K562 (cell line): ENCODE measurements at regions not wholly inside any gene's neighbourhood (a gene's known extent, or its start where the extent isn't known, plus 50 kb on each side); places are given as distances from the start of the nearest gene placed in this dataset.

Experiments used
- ARNT ChIP-seq, 2 experiments: fragments of 450-650 bp; IDR thresholded peaks; 2 replicates each; pipeline ENCODE4 v1.6.1; 2016; ENCODE audit warnings: mild to moderate bottlenecking in 1 of 2
- ETV6 ChIP-seq, 3 experiments: fragments of 150-350 bp in 1 of 3; sonication (generic) in 1 of 3; formaldehyde crosslinking in 1 of 3; IDR thresholded peaks; 2 replicates each; pipeline versions ENCODE4 v1.6.1 to v1.8.0; 2014 to 2022; ENCODE audit warnings: borderline replicate concordance in 2 of 3, low read depth in 2 of 3, antibody characterized with exemption in 1 of 3, low read length in 1 of 3, mild to moderate bottlenecking in 1 of 3, missing genetic modification reagents in 1 of 3
- HMG20B ChIP-seq: fragments of 250-450 bp; sonication (Bioruptor Pico); IDR thresholded peaks from 2 replicates; pipeline ENCODE4 v1.5.0; 2021; ENCODE audit warnings: mild to moderate bottlenecking
- PTRF ChIP-seq: fragments of 450-650 bp; IDR thresholded peaks from 2 replicates; pipeline ENCODE4 v1.6.1; 2016; ENCODE audit warnings: mild to moderate bottlenecking, missing genetic modification characterization, missing compliant biosample characterization
- SAFB ChIP-seq: fragments of 200-400 bp; formaldehyde crosslinking; IDR thresholded peaks from 2 replicates; pipeline ENCODE4 v1.6.1; 2017; ENCODE audit warnings: low read depth, low read length, borderline replicate concordance
- SAFB2 ChIP-seq: fragments of 200-400 bp; formaldehyde crosslinking; IDR thresholded peaks from 2 replicates; pipeline ENCODE4 v1.6.1; 2018; ENCODE audit warnings: borderline replicate concordance, low read length, low read depth, moderate library complexity; ENCODE audit not compliant: severe bottlenecking
- SMAD3 ChIP-seq: fragments of 450-650 bp; formaldehyde crosslinking; conservative IDR thresholded peaks from 2 replicates; pipeline ENCODE4 v1.4.0; 2020; ENCODE audit warnings: mild to moderate bottlenecking
- TBP ChIP-seq: optimal IDR thresholded peaks from 2 replicates; pipeline ENCODE3; 2011; ENCODE audit warnings: low read depth, low read length, improper control_type of control experiment
- ZKSCAN1 ChIP-seq: fragments of 150-350 bp; IDR thresholded peaks from 2 replicates; pipeline ENCODE4 v1.6.1; 2016; ENCODE audit warnings: low read depth, low read length
- ZNF143 ChIP-seq: sonication (generic); formaldehyde crosslinking; IDR thresholded peaks from 2 replicates; pipeline ENCODE4 v1.9.0; 2022; ENCODE audit warnings: mild to moderate bottlenecking, missing genetic modification reagents
- ZNF146 ChIP-seq: IDR thresholded peaks from one replicate; pipeline ENCODE4 v1.6.1; 2018; ENCODE audit warnings: missing compliant biosample characterization; ENCODE audit not compliant: unreplicated experiment
- ZNF324 ChIP-seq: fragments of 250-450 bp; sonication (Bioruptor Pico); IDR thresholded peaks from 2 replicates; pipeline ENCODE4 v1.4.0; 2020; ENCODE audit warnings: mild to moderate bottlenecking
- ZNF444 ChIP-seq: fragments of 250-450 bp; sonication (Bioruptor Pico); IDR thresholded peaks from 2 replicates; pipeline ENCODE4 v1.4.0; 2020; ENCODE audit warnings: mild to moderate bottlenecking, moderate library complexity
- ZSCAN32 ChIP-seq: fragments of 450-650 bp; formaldehyde crosslinking; IDR thresholded peaks from 2 replicates; pipeline ENCODE4 v1.4.0; 2020; ENCODE audit warnings: mild to moderate bottlenecking, moderate library complexity
- TF ChIP-seq, protein P1 (sequence below), 2 experiments: IDR thresholded peaks; 2 replicates each; pipeline ENCODE4 v1.6.1; 2012; ENCODE audit warnings: improper control_type of control experiment in 2 of 2, low read depth in 2 of 2, low read length in 2 of 2, borderline replicate concordance in 1 of 2
- TF ChIP-seq, protein P2 (sequence below): fragments of 450-650 bp; IDR thresholded peaks from 2 replicates; pipeline ENCODE4 v1.6.1; 2016; ENCODE audit warnings: antibody characterized with exemption
- TF ChIP-seq, protein P3 (sequence below): fragments of 450-650 bp; formaldehyde crosslinking; IDR thresholded peaks from 2 replicates; pipeline ENCODE4 v1.4.0; 2020; ENCODE audit warnings: mild to moderate bottlenecking, moderate library complexity
- TF ChIP-seq, protein P4 (sequence below), 2 experiments: fragments of 200-800 bp in 1 of 2; sonication (Bioruptor generic) in 1 of 2; sonication (generic) in 1 of 2; formaldehyde crosslinking in 1 of 2; IDR thresholded peaks in 1 of 2; conservative IDR thresholded peaks in 1 of 2; 2 replicates each; pipeline versions ENCODE4 v1.5.0 to v1.6.1; 2016 to 2020; ENCODE audit warnings: missing compliant biosample characterization in 1 of 2, missing genetic modification characterization in 1 of 2, missing genetic modification reagents in 1 of 2
- TF ChIP-seq, protein P5 (sequence below): fragments of 250-450 bp; sonication (Bioruptor Pico); IDR thresholded peaks from 2 replicates; pipeline ENCODE4 v1.5.1; 2021; ENCODE audit warnings: mild to moderate bottlenecking
- TF ChIP-seq, protein P6 (sequence below): sonication (generic); formaldehyde crosslinking; IDR thresholded peaks from 2 replicates; pipeline ENCODE4 v1.9.0; 2022; ENCODE audit warnings: mild to moderate bottlenecking, missing genetic modification reagents

DNA sequence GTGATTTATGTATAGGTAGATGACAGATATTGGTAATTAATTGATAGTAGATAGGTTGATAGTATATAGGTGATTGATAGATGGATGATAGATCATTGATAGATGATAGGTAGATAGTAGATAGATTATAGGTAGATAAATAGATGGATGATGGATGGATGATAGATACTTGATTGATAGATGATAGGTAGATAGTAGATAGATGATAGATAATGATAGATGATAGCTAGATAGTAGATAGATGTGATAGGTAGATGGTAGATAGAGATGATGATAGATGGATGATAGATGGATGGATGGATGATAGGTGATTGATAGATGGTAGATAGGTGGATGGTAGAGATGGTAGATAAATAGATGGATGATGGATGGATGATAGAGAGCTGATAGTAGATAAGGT lies 62.0 kb upstream of the SAMD11 start (continued):
- TF ChIP-seq, protein P1, sequence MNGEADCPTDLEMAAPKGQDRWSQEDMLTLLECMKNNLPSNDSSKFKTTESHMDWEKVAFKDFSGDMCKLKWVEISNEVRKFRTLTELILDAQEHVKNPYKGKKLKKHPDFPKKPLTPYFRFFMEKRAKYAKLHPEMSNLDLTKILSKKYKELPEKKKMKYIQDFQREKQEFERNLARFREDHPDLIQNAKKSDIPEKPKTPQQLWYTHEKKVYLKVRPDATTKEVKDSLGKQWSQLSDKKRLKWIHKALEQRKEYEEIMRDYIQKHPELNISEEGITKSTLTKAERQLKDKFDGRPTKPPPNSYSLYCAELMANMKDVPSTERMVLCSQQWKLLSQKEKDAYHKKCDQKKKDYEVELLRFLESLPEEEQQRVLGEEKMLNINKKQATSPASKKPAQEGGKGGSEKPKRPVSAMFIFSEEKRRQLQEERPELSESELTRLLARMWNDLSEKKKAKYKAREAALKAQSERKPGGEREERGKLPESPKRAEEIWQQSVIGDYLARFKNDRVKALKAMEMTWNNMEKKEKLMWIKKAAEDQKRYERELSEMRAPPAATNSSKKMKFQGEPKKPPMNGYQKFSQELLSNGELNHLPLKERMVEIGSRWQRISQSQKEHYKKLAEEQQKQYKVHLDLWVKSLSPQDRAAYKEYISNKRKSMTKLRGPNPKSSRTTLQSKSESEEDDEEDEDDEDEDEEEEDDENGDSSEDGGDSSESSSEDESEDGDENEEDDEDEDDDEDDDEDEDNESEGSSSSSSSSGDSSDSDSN (IDR thresholded peaks at IDR 0.05; ENCODE audit: borderline replicate concordance in 1 of 2, low read depth in 2 of 2, low read length in 2 of 2): no peak
- TF ChIP-seq HMG20B (CRISPR knock-in tag): no peak
- TF ChIP-seq, protein P2, sequence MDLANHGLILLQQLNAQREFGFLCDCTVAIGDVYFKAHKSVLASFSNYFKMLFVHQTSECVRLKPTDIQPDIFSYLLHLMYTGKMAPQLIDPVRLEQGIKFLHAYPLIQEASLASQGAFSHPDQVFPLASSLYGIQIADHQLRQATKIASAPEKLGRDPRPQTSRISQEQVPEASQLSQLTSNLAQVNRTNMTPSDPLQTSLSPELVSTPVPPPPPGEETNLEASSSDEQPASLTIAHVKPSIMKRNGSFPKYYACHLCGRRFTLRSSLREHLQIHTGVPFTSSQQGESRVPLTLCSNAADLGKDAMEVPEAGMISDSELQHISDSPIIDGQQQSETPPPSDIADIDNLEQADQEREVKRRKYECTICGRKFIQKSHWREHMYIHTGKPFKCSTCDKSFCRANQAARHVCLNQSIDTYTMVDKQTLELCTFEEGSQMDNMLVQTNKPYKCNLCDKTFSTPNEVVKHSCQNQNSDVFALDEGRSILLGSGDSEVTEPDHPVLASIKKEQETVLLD: peak; percentile 93
- TF ChIP-seq ETV6 (IDR thresholded peaks at IDR 0.05; ENCODE audit: borderline replicate concordance in 1 of 2, low read depth in 2 of 2, low read length in 1 of 2): no peak
- TF ChIP-seq ETV6 (CRISPR knock-in tag; IDR thresholded peaks at IDR 0.05; ENCODE audit: borderline replicate concordance): no peak
- no peak for TF ChIP-seq ZNF143 (CRISPR knock-in tag)
- no peak for TF ChIP-seq SAFB2
- TF ChIP-seq, protein P3, sequence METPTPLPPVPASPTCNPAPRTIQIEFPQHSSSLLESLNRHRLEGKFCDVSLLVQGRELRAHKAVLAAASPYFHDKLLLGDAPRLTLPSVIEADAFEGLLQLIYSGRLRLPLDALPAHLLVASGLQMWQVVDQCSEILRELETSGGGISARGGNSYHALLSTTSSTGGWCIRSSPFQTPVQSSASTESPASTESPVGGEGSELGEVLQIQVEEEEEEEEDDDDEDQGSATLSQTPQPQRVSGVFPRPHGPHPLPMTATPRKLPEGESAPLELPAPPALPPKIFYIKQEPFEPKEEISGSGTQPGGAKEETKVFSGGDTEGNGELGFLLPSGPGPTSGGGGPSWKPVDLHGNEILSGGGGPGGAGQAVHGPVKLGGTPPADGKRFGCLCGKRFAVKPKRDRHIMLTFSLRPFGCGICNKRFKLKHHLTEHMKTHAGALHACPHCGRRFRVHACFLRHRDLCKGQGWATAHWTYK: no peak
- TF ChIP-seq SAFB: no peak
- TF ChIP-seq PTRF: no peak
- TF ChIP-seq ARNT (IDR thresholded peaks at IDR 0.05): 0 out of 4 replicates have a peak, but pooled peaks of 1 of the 2 experiments have one; percentile 42
- no peak for TF ChIP-seq ZKSCAN1
- TF ChIP-seq ZNF146 (CRISPR knock-in tag): no peak
- TF ChIP-seq ZNF324 (CRISPR knock-in tag): no peak
- TF ChIP-seq, protein P4, sequence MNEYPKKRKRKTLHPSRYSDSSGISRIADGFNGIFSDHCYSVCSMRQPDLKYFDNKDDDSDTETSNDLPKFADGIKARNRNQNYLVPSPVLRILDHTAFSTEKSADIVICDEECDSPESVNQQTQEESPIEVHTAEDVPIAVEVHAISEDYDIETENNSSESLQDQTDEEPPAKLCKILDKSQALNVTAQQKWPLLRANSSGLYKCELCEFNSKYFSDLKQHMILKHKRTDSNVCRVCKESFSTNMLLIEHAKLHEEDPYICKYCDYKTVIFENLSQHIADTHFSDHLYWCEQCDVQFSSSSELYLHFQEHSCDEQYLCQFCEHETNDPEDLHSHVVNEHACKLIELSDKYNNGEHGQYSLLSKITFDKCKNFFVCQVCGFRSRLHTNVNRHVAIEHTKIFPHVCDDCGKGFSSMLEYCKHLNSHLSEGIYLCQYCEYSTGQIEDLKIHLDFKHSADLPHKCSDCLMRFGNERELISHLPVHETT (CRISPR knock-in tag; conservative IDR thresholded peaks at IDR 0.05 in 1 of 2, IDR thresholded peaks at IDR 0.05 in 1 of 2): no peak
- TF ChIP-seq ZNF444 (CRISPR knock-in tag): no peak
- no peak for TF ChIP-seq ZSCAN32 (CRISPR knock-in tag)
- TF ChIP-seq, protein P5, sequence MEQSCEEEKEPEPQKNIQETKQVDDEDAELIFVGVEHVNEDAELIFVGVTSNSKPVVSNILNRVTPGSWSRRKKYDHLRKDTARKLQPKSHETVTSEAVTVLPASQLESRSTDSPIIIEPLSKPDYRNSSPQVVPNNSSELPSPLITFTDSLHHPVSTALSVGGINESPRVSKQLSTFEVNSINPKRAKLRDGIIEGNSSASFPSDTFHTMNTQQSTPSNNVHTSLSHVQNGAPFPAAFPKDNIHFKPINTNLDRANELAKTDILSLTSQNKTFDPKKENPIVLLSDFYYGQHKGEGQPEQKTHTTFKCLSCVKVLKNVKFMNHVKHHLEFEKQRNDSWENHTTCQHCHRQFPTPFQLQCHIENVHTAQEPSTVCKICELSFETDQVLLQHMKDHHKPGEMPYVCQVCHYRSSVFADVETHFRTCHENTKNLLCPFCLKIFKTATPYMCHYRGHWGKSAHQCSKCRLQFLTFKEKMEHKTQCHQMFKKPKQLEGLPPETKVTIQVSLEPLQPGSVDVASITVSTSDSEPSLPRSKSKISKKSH (CRISPR knock-in tag): no peak
- no peak for TF ChIP-seq SMAD3 (CRISPR knock-in tag)
- TF ChIP-seq, protein P6, sequence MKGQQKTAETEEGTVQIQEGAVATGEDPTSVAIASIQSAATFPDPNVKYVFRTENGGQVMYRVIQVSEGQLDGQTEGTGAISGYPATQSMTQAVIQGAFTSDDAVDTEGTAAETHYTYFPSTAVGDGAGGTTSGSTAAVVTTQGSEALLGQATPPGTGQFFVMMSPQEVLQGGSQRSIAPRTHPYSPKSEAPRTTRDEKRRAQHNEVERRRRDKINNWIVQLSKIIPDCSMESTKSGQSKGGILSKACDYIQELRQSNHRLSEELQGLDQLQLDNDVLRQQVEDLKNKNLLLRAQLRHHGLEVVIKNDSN (CRISPR knock-in tag): no peak
- no peak for TF ChIP-seq TBP
